Fibroblast of lung (primary cell): ENCODE measurements at regions not wholly inside any gene's neighbourhood (a gene's known extent, or its start where the extent isn't known, plus 50 kb on each side); places are given as distances from the start of the nearest gene placed in this dataset.

Source experiments
- CTCF ChIP-seq, 2 donors: IDR thresholded peaks in 1 of 2; conservative IDR thresholded peaks in 1 of 2; 1 replicate in 1 of 2; 2 replicates in 1 of 2; pipeline ENCODE4 v1.5.1; 2011 to 2012; ENCODE audit warnings: low read length in 2 of 2, control low read depth in 1 of 2, inconsistent platforms in 1 of 2, low read depth in 1 of 2, mild to moderate bottlenecking in 1 of 2
- EZH2 ChIP-seq: IDR thresholded peaks from 2 replicates; pipeline ENCODE4 v1.5.1; 2012; ENCODE audit warnings: low read length, control low read depth, mild to moderate bottlenecking; ENCODE audit errors: missing control alignments

- no peak for TF ChIP-seq CTCF (conservative IDR thresholded peaks at IDR 0.05 in 1 of 2, IDR thresholded peaks at IDR 0.05 in 1 of 2; ENCODE audit: low read depth in 1 of 2, low read length in 2 of 2)
- TF ChIP-seq EZH2: no peak
Observed at GRCh38 chr17:13862346-13862745, 207.0 kb upstream of the COX10 start.
